HepG2 (cell line): ENCODE measurements at regions not wholly inside any gene's neighbourhood (a gene's known extent, or its start where the extent isn't known, plus 50 kb on each side); places are given as distances from the start of the nearest gene placed in this dataset.

Experiments used
- ATAC-seq: fragments of 200-7000 bp; cut with Tn5 transposase; 3 replicates; pipeline ENCODE4 v1.9.1; 2020; ENCODE audit warnings: mild to moderate bottlenecking, moderate library complexity
- BruUV-seq: library from RNA; stranded (reverse); fragments of 400-500 nt; replicated peaks from 2 replicates; lab custom pipeline; 2021; lab: Mats Ljungman, UMichigan
- CTCF ChIA-PET: fragments of 300-600 bp; formaldehyde crosslinking; extraction: SDS; loops from one replicate; lab custom pipeline; 2021; ENCODE audit warnings: low total read pairs, inconsistent platforms, low intra/inter-chr PET ratio; lab: Yijun Ruan, JAX
- POLR2A ChIA-PET: fragments of 350-600 bp; sonication (Branson Sonifier 250); formaldehyde crosslinking; loops from one replicate; lab custom pipeline; 2020; ENCODE audit warnings: antibody characterized with exemption, inconsistent platforms; lab: Yijun Ruan, JAX
- DNase-seq: peaks from one replicate; pipeline ENCODE4 v3.0.0-alpha.2; 2015; ENCODE audit warnings: low spot score
- FAIRE-seq: peaks from 3 replicates; lab custom pipeline; 2011; peaks lifted over from hg19 to GRCh38; lab: Jason Lieb, UNC
- H2AFZ ChIP-seq: one replicate; pipeline ENCODE4 v1.6.1; 2011; ENCODE audit warnings: low read length, inconsistent platforms
- H3K27ac ChIP-seq: fragments of 300-600 bp; 3 replicates; pipeline ENCODE4 v1.8.0; 2011; ENCODE audit warnings: mixed run types, mild to moderate bottlenecking, mixed read lengths, low read length, inconsistent platforms; ENCODE audit not compliant: insufficient read depth; ENCODE audit errors: extremely low read length
- H3K27me3 ChIP-seq, 2 experiments: fragments of 200-600 bp in 1 of 2; 2 replicates in 1 of 2; 3 replicates in 1 of 2; pipeline versions ENCODE4 v1.6.0 to v1.8.0; 2011; ENCODE audit warnings: low read length in 2 of 2, mild to moderate bottlenecking in 2 of 2, moderate library complexity in 2 of 2, inconsistent platforms in 1 of 2; ENCODE audit not compliant: insufficient read depth in 2 of 2, control insufficient read depth in 1 of 2
- H3K36me3 ChIP-seq, 2 experiments: fragments of 200-600 bp in 1 of 2; replicated peaks in 1 of 2; 2 replicates in 1 of 2; 3 replicates in 1 of 2; pipeline versions ENCODE4 v1.5.1 to v1.8.0; 2011; ENCODE audit warnings: low read length in 2 of 2, inconsistent platforms in 1 of 2; ENCODE audit not compliant: insufficient read depth in 2 of 2, control insufficient read depth in 1 of 2
- H3K4me1 ChIP-seq: 2 replicates; pipeline ENCODE4 v1.5.1; 2012; ENCODE audit warnings: low read length, inconsistent platforms; ENCODE audit not compliant: insufficient read depth
- H3K4me2 ChIP-seq: 2 replicates; pipeline ENCODE4 v1.6.0; 2011; ENCODE audit warnings: low read depth, low read length, inconsistent platforms
- H3K4me3 ChIP-seq, 3 experiments: fragments of 200-600 bp in 1 of 3; sonication (generic), shearing (Covaris generic) in 1 of 3; replicated peaks in 1 of 3; 2 replicates each; pipeline ENCODE4 v1.5.1; 2011 to 2016; ENCODE audit warnings: low read length in 3 of 3, inconsistent platforms in 2 of 3, low read depth in 2 of 3, mild to moderate bottlenecking in 2 of 3, control low read depth in 1 of 3, mixed read lengths in 1 of 3; ENCODE audit not compliant: insufficient read depth in 1 of 3
- H3K79me2 ChIP-seq: one replicate; pipeline ENCODE4 v1.6.1; 2011; ENCODE audit warnings: low read length, inconsistent platforms; ENCODE audit not compliant: insufficient read depth
- H3K9ac ChIP-seq: 2 replicates; pipeline ENCODE4 v1.6.0; 2011; ENCODE audit warnings: mild to moderate bottlenecking, low read depth, low read length, inconsistent platforms; ENCODE audit not compliant: insufficient read depth
- H3K9me3 ChIP-seq: 2 replicates; pipeline ENCODE4 v1.5.1; 2012; ENCODE audit warnings: mild to moderate bottlenecking, low read length
- H4K20me1 ChIP-seq: 2 replicates; pipeline ENCODE4 v1.6.0; 2011; ENCODE audit warnings: inconsistent platforms, mild to moderate bottlenecking, low read length, moderate library complexity; ENCODE audit not compliant: insufficient read depth
- ATF4 ChIP-seq, 2 experiments: fragments of 450-650 bp in 1 of 2; sonication (generic) in 1 of 2; formaldehyde crosslinking; IDR thresholded peaks; 2 replicates each; pipeline versions ENCODE4 v1.5.0 to v1.8.0; 2020 to 2022; ENCODE audit warnings: mild to moderate bottlenecking in 1 of 2, missing genetic modification reagents in 1 of 2
- BRF2 ChIP-seq: sonication (generic); formaldehyde crosslinking; IDR thresholded peaks from 2 replicates; pipeline ENCODE4 v1.8.1; 2022; ENCODE audit warnings: mild to moderate bottlenecking, missing genetic modification reagents
- DMAP1 ChIP-seq: IDR thresholded peaks from 2 replicates; pipeline ENCODE4 v1.6.1; 2016
- FIP1L1 ChIP-seq: fragments of 200-400 bp; formaldehyde crosslinking; IDR thresholded peaks from 2 replicates; pipeline ENCODE4 v1.6.1; 2018; ENCODE audit warnings: low read depth, mild to moderate bottlenecking, low read length, moderate library complexity, borderline replicate concordance; ENCODE audit not compliant: insufficient read depth
- KLF9 ChIP-seq: IDR thresholded peaks from 2 replicates; pipeline ENCODE4 v1.6.1; 2016; ENCODE audit warnings: low read depth
- MTA1 ChIP-seq: sonication (generic); formaldehyde crosslinking; IDR thresholded peaks from 2 replicates; pipeline ENCODE4 v1.4.0; 2020; ENCODE audit warnings: missing genetic modification reagents, mild to moderate bottlenecking, borderline replicate concordance
- NFIB ChIP-seq: sonication (generic); formaldehyde crosslinking; IDR thresholded peaks from 2 replicates; pipeline ENCODE4 v1.9.0; 2021; ENCODE audit warnings: missing genetic modification reagents, mild to moderate bottlenecking, borderline replicate concordance
- NFIC ChIP-seq: IDR thresholded peaks from 2 replicates; pipeline ENCODE4 v1.6.1; 2012; ENCODE audit warnings: mild to moderate bottlenecking, low read length, inconsistent platforms
- NR2F1 ChIP-seq, 2 experiments: fragments of 450-650 bp in 1 of 2; formaldehyde crosslinking in 1 of 2; IDR thresholded peaks; 2 replicates each; pipeline versions ENCODE4 v1.5.0 to v1.6.1; 2016 to 2020; ENCODE audit warnings: mild to moderate bottlenecking in 1 of 2, missing compliant biosample characterization in 1 of 2, missing genetic modification reagents in 1 of 2, moderate library complexity in 1 of 2
- SIN3A ChIP-seq: IDR thresholded peaks from 2 replicates; pipeline ENCODE4 v1.6.1; 2011; ENCODE audit warnings: low read depth, mild to moderate bottlenecking, control low read depth, low read length, borderline replicate concordance
- SP4 ChIP-seq: sonication (generic); formaldehyde crosslinking; IDR thresholded peaks from 2 replicates; pipeline ENCODE4 v1.8.1; 2023; ENCODE audit warnings: mild to moderate bottlenecking, missing genetic modification reagents
- TBL1XR1 ChIP-seq: fragments of 150-350 bp; IDR thresholded peaks from 2 replicates; pipeline ENCODE4 v1.6.1; 2014; ENCODE audit warnings: borderline replicate concordance, low read length; ENCODE audit not compliant: partially characterized antibody
- XBP1 ChIP-seq: sonication (generic); formaldehyde crosslinking; IDR thresholded peaks from 2 replicates; pipeline ENCODE4 v1.5.0; 2020; ENCODE audit warnings: missing genetic modification reagents
- ZBTB33 ChIP-seq: sonication (generic); formaldehyde crosslinking; IDR thresholded peaks from 2 replicates; pipeline ENCODE4 v1.4.0; 2020; ENCODE audit warnings: missing genetic modification reagents
- ZFP41 ChIP-seq: sonication (generic); formaldehyde crosslinking; IDR thresholded peaks from 2 replicates; pipeline ENCODE4 v1.4.0; 2020; ENCODE audit warnings: mild to moderate bottlenecking, missing genetic modification reagents, borderline replicate concordance
- ZNF562 ChIP-seq: sonication (generic); formaldehyde crosslinking; IDR thresholded peaks from 2 replicates; pipeline ENCODE4 v1.8.0; 2022; ENCODE audit warnings: missing genetic modification reagents, borderline replicate concordance
- ZNF576 ChIP-seq: sonication (generic); formaldehyde crosslinking; IDR thresholded peaks from 2 replicates; pipeline ENCODE4 v1.4.0; 2020; ENCODE audit warnings: mild to moderate bottlenecking, missing genetic modification reagents
- WGBS: methylation state at CpG from one replicate; pipeline ENCODE4 v1.1.6; 2017; ENCODE audit warnings: low lambda C conversion rate; 5-methylcytosine and 5-hydroxymethylcytosine counted together
- in situ Hi-C: cut with HindIII; loops from 2 replicates; pipeline ENCODE4 v1.10.0; 2017; ENCODE audit warnings: low pct_unique_long_range_greater_than_20kb; ENCODE audit not compliant: extremely low pct_ligation_motif_present
- intact Hi-C: fragments of 100-400 bp; cut with micrococcal nuclease; formaldehyde crosslinking; loops from one replicate; pipeline ENCODE4 v1.10.0; 2022; ENCODE audit not compliant: unreplicated experiment
- TF ChIP-seq, protein P1 (sequence below): sonication (generic); formaldehyde crosslinking; IDR thresholded peaks from 2 replicates; pipeline ENCODE4 v1.5.0; 2020; ENCODE audit warnings: mild to moderate bottlenecking, missing genetic modification reagents

- ATAC-seq (no peak), FAIRE-seq (no peak), DNase-seq (no peak)
- no peaks in the 10 kb centered on the region for H3K36me3 ChIP-seq
- H3K9me3 ChIP-seq, result no peaks in the 10 kb centered on the region
- no peaks in the 10 kb centered on the region for H3K4me1 ChIP-seq
- H3K27ac ChIP-seq, result no peak overlapping the region
- no peak overlapping the region for H3K4me2 ChIP-seq
- POLR2A ChIA-PET, result no interaction called here
- H3K27me3 ChIP-seq, result no peaks in the 10 kb centered on the region; a peak in 1 of 5 replicates
- WGBS, result 47% methylated on average over 8 of the region's 8 CpGs
- H3K4me3 ChIP-seq, result no peak overlapping the region
- no peaks in the 10 kb centered on the region for H4K20me1 ChIP-seq
- in situ Hi-C loops, result no loop called here
- H2AFZ ChIP-seq, result no peak overlapping the region
- no TSS peak for BruUV-seq
- H3K79me2 ChIP-seq, result no peaks in the 10 kb centered on the region
- H3K9ac ChIP-seq, result no peak overlapping the region
- CTCF ChIA-PET, result no interaction called here
- intact Hi-C loops, result no loop called here
- no peak for TF ChIP-seq TBL1XR1
- TF ChIP-seq SIN3A, result no peak
- TF ChIP-seq FIP1L1, result no peak
- no peak for TF ChIP-seq XBP1
- TF ChIP-seq SP4, result no peak
- no peak for TF ChIP-seq ZBTB33 (CRISPR knock-in tag)
- no peak for TF ChIP-seq ATF4 (CRISPR knock-in tag; IDR thresholded peaks at IDR 0.05)
- TF ChIP-seq ZNF576 (CRISPR knock-in tag), result no peak
- TF ChIP-seq NFIB (CRISPR knock-in tag), result no peak
- TF ChIP-seq MTA1 (CRISPR knock-in tag), result no peak
- TF ChIP-seq DMAP1 (CRISPR knock-in tag), result no peak
- no peak for TF ChIP-seq KLF9 (CRISPR knock-in tag)
- no peak for TF ChIP-seq ZNF562
- no peak for TF ChIP-seq BRF2 (CRISPR knock-in tag)
- TF ChIP-seq ZFP41 (CRISPR knock-in tag), result no peak
- TF ChIP-seq, protein P1, sequence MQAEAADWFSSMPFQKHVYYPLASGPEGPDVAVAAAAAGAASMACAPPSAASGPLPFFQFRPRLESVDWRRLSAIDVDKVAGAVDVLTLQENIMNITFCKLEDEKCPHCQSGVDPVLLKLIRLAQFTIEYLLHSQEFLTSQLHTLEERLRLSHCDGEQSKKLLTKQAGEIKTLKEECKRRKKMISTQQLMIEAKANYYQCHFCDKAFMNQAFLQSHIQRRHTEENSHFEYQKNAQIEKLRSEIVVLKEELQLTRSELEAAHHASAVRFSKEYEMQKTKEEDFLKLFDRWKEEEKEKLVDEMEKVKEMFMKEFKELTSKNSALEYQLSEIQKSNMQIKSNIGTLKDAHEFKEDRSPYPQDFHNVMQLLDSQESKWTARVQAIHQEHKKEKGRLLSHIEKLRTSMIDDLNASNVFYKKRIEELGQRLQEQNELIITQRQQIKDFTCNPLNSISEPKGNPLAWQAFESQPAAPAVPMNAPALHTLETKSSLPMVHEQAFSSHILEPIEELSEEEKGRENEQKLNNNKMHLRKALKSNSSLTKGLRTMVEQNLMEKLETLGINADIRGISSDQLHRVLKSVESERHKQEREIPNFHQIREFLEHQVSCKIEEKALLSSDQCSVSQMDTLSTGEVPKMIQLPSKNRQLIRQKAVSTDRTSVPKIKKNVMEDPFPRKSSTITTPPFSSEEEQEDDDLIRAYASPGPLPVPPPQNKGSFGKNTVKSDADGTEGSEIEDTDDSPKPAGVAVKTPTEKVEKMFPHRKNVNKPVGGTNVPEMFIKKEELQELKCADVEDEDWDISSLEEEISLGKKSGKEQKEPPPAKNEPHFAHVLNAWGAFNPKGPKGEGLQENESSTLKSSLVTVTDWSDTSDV, result no peak
- no peak for TF ChIP-seq NR2F1 (CRISPR knock-in tag; IDR thresholded peaks at IDR 0.05)
- no peak for TF ChIP-seq NFIC
Measured at GRCh38 chr16:17013038-17013437, 457.7 kb downstream of the XYLT1 start.
